DND-41 (cell line): ENCODE measurements at regions not wholly inside any gene's neighbourhood (a gene's known extent, or its start where the extent isn't known, plus 50 kb on each side); places are given as distances from the start of the nearest gene placed in this dataset.

Source experiments
- ATAC-seq: fragments of 200-7000 bp; cut with Tn5 transposase; 3 replicates; pipeline ENCODE4 v1.9.1; 2021; ENCODE audit warnings: low read depth; ENCODE audit not compliant: insufficient read depth
- DNase-seq: peaks from one replicate; pipeline ENCODE4 v3.0.0-alpha.2; 2020
- H2AFZ ChIP-seq: 2 replicates; pipeline ENCODE4 v1.6.0; 2012; ENCODE audit warnings: low read depth, low read length
- H3K27ac ChIP-seq: 2 replicates; pipeline ENCODE4 v1.5.1; 2012; ENCODE audit warnings: low read length, inconsistent platforms
- H3K27me3 ChIP-seq: fragments of 200-600 bp; sonication (generic); 2 replicates; pipeline ENCODE4 v1.6.0; 2012; ENCODE audit warnings: low read length, mild to moderate bottlenecking, inconsistent platforms; ENCODE audit not compliant: insufficient read depth, poor library complexity
- H3K36me3 ChIP-seq: 2 replicates; pipeline ENCODE4 v1.5.1; 2012; ENCODE audit warnings: low read length, inconsistent platforms; ENCODE audit not compliant: insufficient read depth
- H3K4me1 ChIP-seq: 2 replicates; pipeline ENCODE4 v1.5.1; 2012; ENCODE audit warnings: mild to moderate bottlenecking, low read length; ENCODE audit not compliant: insufficient read depth
- H3K4me2 ChIP-seq: 2 replicates; pipeline ENCODE4 v1.6.0; 2012; ENCODE audit warnings: mild to moderate bottlenecking, moderate library complexity, low read length, inconsistent platforms; ENCODE audit not compliant: insufficient read depth
- H3K4me3 ChIP-seq, 2 experiments: fragments of 200-600 bp in 1 of 2; shearing (Covaris generic) in 1 of 2; 2 replicates each; pipeline ENCODE4 v1.5.1; 2012 to 2016; ENCODE audit warnings: inconsistent platforms in 2 of 2, low read length in 2 of 2, mild to moderate bottlenecking in 2 of 2, low read depth in 1 of 2, moderate library complexity in 1 of 2
- H3K79me2 ChIP-seq: 2 replicates; pipeline ENCODE4 v1.6.0; 2012; ENCODE audit warnings: low read length, inconsistent platforms; ENCODE audit not compliant: insufficient read depth
- H3K9ac ChIP-seq: 2 replicates; pipeline ENCODE4 v1.6.0; 2012; ENCODE audit warnings: low read depth, mild to moderate bottlenecking, inconsistent platforms, low read length, moderate library complexity
- H3K9me3 ChIP-seq: 2 replicates; pipeline ENCODE4 v1.5.1; 2012; ENCODE audit warnings: low read length, moderate library complexity, mild to moderate bottlenecking, inconsistent platforms; ENCODE audit not compliant: insufficient read depth, severe bottlenecking
- H4K20me1 ChIP-seq: 2 replicates; pipeline ENCODE4 v1.6.0; 2012; ENCODE audit warnings: low read length; ENCODE audit not compliant: insufficient read depth
- CTCF ChIP-seq: IDR thresholded peaks from 2 replicates; pipeline ENCODE4 v1.5.1; 2012; ENCODE audit warnings: borderline replicate concordance, low read length, moderate library complexity, mild to moderate bottlenecking; ENCODE audit not compliant: poor library complexity, severe bottlenecking; ENCODE audit errors: extremely low read depth
- EZH2 ChIP-seq: IDR thresholded peaks from 3 replicates; pipeline ENCODE4 v1.6.1; 2012; ENCODE audit warnings: borderline replicate concordance, low read depth, mild to moderate bottlenecking, moderate library complexity, low read length, inconsistent platforms; ENCODE audit not compliant: severe bottlenecking

GRCh38 chr17:77471984-77472461, 331.3 kb downstream of the SEC14L1 start:
- Histone ChIP-seq H3K27me3 (no peaks in the 10 kb centered on the region), H3K9me3 (no peaks in the 10 kb centered on the region), H3K9ac (no peak overlapping the region), H3K36me3 (peaks cover 98% of the 10 kb centered on the region), H3K4me3 (no peak overlapping the region), H2AFZ (no peak overlapping the region), H3K79me2 (peaks cover 99% of the 10 kb centered on the region), H3K4me1 (peaks cover 53% of the 10 kb centered on the region), H3K4me2 (no peak overlapping the region), H3K27ac (peak overlapping the region; percentile 45), H4K20me1 (peaks cover 98% of the 10 kb centered on the region)
- no peak for ATAC-seq
- no peak for TF ChIP-seq EZH2
- no peak for TF ChIP-seq CTCF
- no peak for DNase-seq

GRCh38 chr17:77472468-77473310, 331.9 kb downstream of the SEC14L1 start:
- H3K27me3 ChIP-seq: no peaks in the 10 kb centered on the region
- peaks cover 98% of the 10 kb centered on the region for H4K20me1 ChIP-seq
- H3K4me3 ChIP-seq: no peak overlapping the region
- DNase-seq: no peak
- no peaks in the 10 kb centered on the region for H3K9me3 ChIP-seq
- no peak overlapping the region for H3K4me2 ChIP-seq
- ATAC-seq: no peak
- no peak overlapping the region for H2AFZ ChIP-seq
- H3K79me2 ChIP-seq: peaks cover 99% of the 10 kb centered on the region
- peak overlapping the region; percentile 45 for H3K27ac ChIP-seq
- TF ChIP-seq EZH2 (no peak), CTCF (no peak)
- H3K36me3 ChIP-seq: peaks cover 98% of the 10 kb centered on the region
- no peak overlapping the region for H3K9ac ChIP-seq
- peaks cover 47% of the 10 kb centered on the region for H3K4me1 ChIP-seq

- Histone ChIP-seq H3K9me3 (no peaks in the 10 kb centered on the region), H3K27ac (peak overlapping the region; percentile 32), H3K9ac (no peak overlapping the region), H3K4me1 (peaks cover 42% of the 10 kb centered on the region), H3K4me3 (no peak overlapping the region), H2AFZ (no peak overlapping the region), H3K4me2 (no peak overlapping the region), H4K20me1 (peaks cover 99% of the 10 kb centered on the region), H3K79me2 (peaks cover 100% of the 10 kb centered on the region), H3K36me3 (peaks cover 97% of the 10 kb centered on the region), H3K27me3 (no peaks in the 10 kb centered on the region)
- no peak for ATAC-seq
- TF ChIP-seq CTCF: no peak
- TF ChIP-seq EZH2: no peak
- DNase-seq: no peak
Observed at GRCh38 chr17:77473615-77474226, 333.0 kb downstream of the SEC14L1 start.
